SK-N-SH (cell line): ENCODE measurements at regions not wholly inside any gene's neighbourhood (a gene's known extent, or its start where the extent isn't known, plus 50 kb on each side); places are given as distances from the start of the nearest gene placed in this dataset.

Experiments
- CTCF ChIA-PET: fragments of 300-600, 350-600 bp; formaldehyde crosslinking; extraction: SDS; loops from one replicate; lab custom pipeline; 2021; lab: Yijun Ruan, JAX
- POLR2A ChIA-PET: fragments of 350-600 bp; sonication (Branson Sonifier 250); formaldehyde crosslinking; extraction: SDS; loops from one replicate; lab custom pipeline; 2020; ENCODE audit warnings: antibody characterized with exemption, inconsistent platforms; lab: Yijun Ruan, JAX
- DNase-seq: peaks from one replicate; pipeline ENCODE4 v3.0.0; 2012
- H2AFZ ChIP-seq: fragments of 200-600 bp; sonication (generic); 2 replicates; pipeline ENCODE4 v1.8.1; 2016; ENCODE audit warnings: antibody characterized with exemption, mild to moderate bottlenecking, low read depth
- H3F3A ChIP-seq: fragments of 200-600 bp; sonication (generic); replicated peaks from 2 replicates; pipeline ENCODE3; 2016; ENCODE audit warnings: antibody characterized with exemption, mild to moderate bottlenecking; ENCODE audit not compliant: insufficient read depth
- H3K27ac ChIP-seq, 2 experiments: fragments of 200-500 bp in 1 of 2; fragments of 200-600 bp in 1 of 2; sonication (Bioruptor generic) in 1 of 2; sonication (generic), shearing (Covaris generic) in 1 of 2; 2 replicates each; pipeline versions ENCODE4 v1.5.1 to v1.6.1; 2014 to 2016; ENCODE audit warnings: low read depth in 2 of 2, inconsistent platforms in 1 of 2, low read length in 1 of 2, mild to moderate bottlenecking in 1 of 2, mixed read lengths in 1 of 2
- H3K27me3 ChIP-seq: fragments of 200-600 bp; sonication (generic), shearing (Covaris generic); 2 replicates; pipeline ENCODE4 v1.6.1; 2016; ENCODE audit warnings: mixed run types; ENCODE audit not compliant: insufficient read depth
- H3K36me3 ChIP-seq, 2 experiments: fragments of 200-500 bp in 1 of 2; fragments of 200-600 bp in 1 of 2; sonication (Bioruptor generic) in 1 of 2; sonication (generic) in 1 of 2; replicated peaks in 1 of 2; 2 replicates each; pipeline versions ENCODE3 to v1.5.1; 2014 to 2016; ENCODE audit warnings: low read length in 1 of 2, mild to moderate bottlenecking in 1 of 2; ENCODE audit not compliant: insufficient read depth in 2 of 2, control insufficient read depth in 1 of 2
- H3K4me1 ChIP-seq, 2 experiments: fragments of 200-500 bp in 1 of 2; fragments of 200-600 bp in 1 of 2; sonication (Bioruptor generic) in 1 of 2; sonication (generic), shearing (Covaris generic) in 1 of 2; 2 replicates each; pipeline versions ENCODE4 v1.5.1 to v1.6.1; 2014 to 2016; ENCODE audit warnings: low read depth in 1 of 2, low read length in 1 of 2, mixed run types in 1 of 2; ENCODE audit not compliant: insufficient read depth in 2 of 2, control insufficient read depth in 1 of 2
- H3K4me2 ChIP-seq: fragments of 200-600 bp; sonication (generic), shearing (Covaris generic); 2 replicates; pipeline ENCODE4 v1.6.1; 2017; ENCODE audit warnings: mixed run types
- H3K4me3 ChIP-seq, 2 experiments: fragments of 200-500 bp in 1 of 2; fragments of 200-600 bp in 1 of 2; sonication (Bioruptor generic) in 1 of 2; sonication (generic), shearing (Covaris generic) in 1 of 2; 2 replicates each; pipeline versions ENCODE4 v1.5.1 to v1.8.1; 2014 to 2016; ENCODE audit warnings: low read depth in 2 of 2, inconsistent platforms in 1 of 2, low read length in 1 of 2, mild to moderate bottlenecking in 1 of 2, mixed read lengths in 1 of 2, moderate library complexity in 1 of 2
- H3K79me2 ChIP-seq: fragments of 200-600 bp; sonication (generic); 2 replicates; pipeline ENCODE4 v1.8.1; 2017; ENCODE audit warnings: mild to moderate bottlenecking; ENCODE audit not compliant: insufficient read depth
- H3K9ac ChIP-seq: fragments of 200-600 bp; sonication (generic); 2 replicates; pipeline ENCODE4 v1.6.1; 2017; ENCODE audit warnings: mixed run types
- H3K9me2 ChIP-seq: fragments of 200-600 bp; sonication (generic); 2 replicates; pipeline ENCODE4 v1.6.1; 2017; ENCODE audit warnings: mixed run types
- H3K9me3 ChIP-seq: fragments of 200-600 bp; sonication (generic); 2 replicates; pipeline ENCODE4 v1.6.1; 2017; ENCODE audit warnings: mixed run types, mild to moderate bottlenecking, moderate library complexity
- H4K20me1 ChIP-seq: fragments of 200-600 bp; sonication (generic); 2 replicates; pipeline ENCODE4 v1.6.1; 2017; ENCODE audit warnings: mild to moderate bottlenecking, mixed run types; ENCODE audit not compliant: insufficient read depth
- CHD2 ChIP-seq: fragments of 150-350 bp; IDR thresholded peaks from 2 replicates; pipeline ENCODE4 v1.6.1; 2018; ENCODE audit warnings: low read length; ENCODE audit not compliant: partially characterized antibody
- EP300 ChIP-seq, 2 experiments: IDR thresholded peaks; 2 replicates each; pipeline versions ENCODE4 v1.4.0 to v1.6.1; 2012; ENCODE audit warnings: borderline replicate concordance in 1 of 2, low read depth in 1 of 2, low read length in 1 of 2
- EZH2phosphoT487 ChIP-seq: fragments of 200-600 bp; sonication (generic); IDR thresholded peaks from 2 replicates; pipeline ENCODE4 v1.6.1; 2017; ENCODE audit warnings: low read depth, mixed run types, mild to moderate bottlenecking, antibody characterized with exemption, moderate library complexity, borderline replicate concordance
- MXI1 ChIP-seq: IDR thresholded peaks from 2 replicates; pipeline ENCODE4 v1.6.1; 2012; ENCODE audit warnings: mild to moderate bottlenecking, low read depth, low read length, improper control_type of control experiment
- NFIC ChIP-seq: IDR thresholded peaks from 2 replicates; pipeline ENCODE4 v1.4.0; 2012; ENCODE audit warnings: borderline replicate concordance
- POLR2AphosphoS5 ChIP-seq: IDR thresholded peaks from 2 replicates; pipeline ENCODE4 v1.6.1; 2012; ENCODE audit warnings: low read depth, low read length
- RAD21 ChIP-seq: IDR thresholded peaks from 2 replicates; pipeline ENCODE4 v1.6.1; 2012; ENCODE audit warnings: mild to moderate bottlenecking, low read length
- RCOR1 ChIP-seq: fragments of 150-350 bp; IDR thresholded peaks from 2 replicates; pipeline ENCODE4 v1.6.1; 2017; ENCODE audit warnings: antibody characterized with exemption, low read length
- RFX5 ChIP-seq: IDR thresholded peaks from 2 replicates; pipeline ENCODE4 v1.6.1; 2012; ENCODE audit warnings: mild to moderate bottlenecking, improper control_type of control experiment, low read length
- RXRA ChIP-seq: IDR thresholded peaks from 2 replicates; pipeline ENCODE4 v1.4.0; 2012; ENCODE audit warnings: low read depth, mild to moderate bottlenecking, borderline replicate concordance
- TCF12 ChIP-seq: IDR thresholded peaks from 2 replicates; pipeline ENCODE4 v1.4.0; 2012
- TEAD4 ChIP-seq: IDR thresholded peaks from 2 replicates; pipeline ENCODE4 v1.4.0; 2012; ENCODE audit warnings: mild to moderate bottlenecking, borderline replicate concordance; ENCODE audit not compliant: insufficient read depth
- WGBS: methylation state at CpG from one replicate; pipeline ENCODE4 v1.1.6; 2017; ENCODE audit warnings: low lambda C conversion rate; 5-methylcytosine and 5-hydroxymethylcytosine counted together
- TF ChIP-seq, protein P1 (sequence below): fragments of 150-350 bp; IDR thresholded peaks from 2 replicates; pipeline ENCODE4 v1.6.1; 2016; ENCODE audit warnings: mild to moderate bottlenecking, low read depth, low read length
- TF ChIP-seq, protein P2 (sequence below): IDR thresholded peaks from 2 replicates; pipeline ENCODE4; 2012
- TF ChIP-seq, protein P3 (sequence below): IDR thresholded peaks from 2 replicates; pipeline ENCODE4 v1.4.0; 2012; ENCODE audit warnings: low read depth, borderline replicate concordance
- TF ChIP-seq, protein P4 (sequence below): IDR thresholded peaks from 2 replicates; pipeline ENCODE4 v1.6.1; 2012; ENCODE audit warnings: mild to moderate bottlenecking, low read depth, low read length, moderate library complexity
- TF ChIP-seq, protein P5 (sequence below): IDR thresholded peaks from 2 replicates; pipeline ENCODE4 v1.4.0; 2012; ENCODE audit warnings: low read depth, borderline replicate concordance
- TF ChIP-seq, protein P6 (sequence below): IDR thresholded peaks from 2 replicates; pipeline ENCODE4 v1.4.0; 2012; ENCODE audit warnings: low read depth

DNA sequence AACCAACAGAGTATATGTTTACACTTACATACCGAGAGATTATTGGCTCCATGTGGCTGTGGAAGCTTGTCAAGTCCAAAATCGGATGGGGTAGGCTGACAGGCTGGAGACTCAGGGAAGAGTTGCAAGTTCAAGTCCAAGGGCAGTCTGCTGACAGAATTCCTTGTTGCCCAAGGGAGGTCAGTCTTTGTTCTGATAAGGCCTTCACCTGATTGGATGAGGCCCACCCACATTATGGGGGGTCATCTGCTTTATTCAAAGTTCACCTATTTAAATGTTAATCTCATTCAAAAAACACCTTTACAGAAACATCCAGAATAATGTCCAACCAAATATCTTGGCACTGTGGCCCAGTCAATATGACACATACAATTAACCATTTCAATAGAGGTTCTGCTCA lies 452.4 kb downstream of the KLF12 start:
- no peak overlapping the region for H3K4me3 ChIP-seq
- H3K27ac ChIP-seq, result no peak overlapping the region
- no peak overlapping the region for H2AFZ ChIP-seq
- no peak overlapping the region for H3K9ac ChIP-seq
- H3K9me2 ChIP-seq, result no peaks in the 10 kb centered on the region
- H3K4me1 ChIP-seq, result peaks cover 0 to 8% of the 10 kb centered on the region in 2 experiments; a peak in 2 of 4 replicates
- WGBS, result 97% methylated on average over 2 of the region's 2 CpGs
- no peaks in the 10 kb centered on the region for H3K36me3 ChIP-seq
- no peak for DNase-seq
- ChIA-PET CTCF (no interaction called here), POLR2A (no interaction called here)
- H3K4me2 ChIP-seq, result no peak overlapping the region
- H3F3A ChIP-seq, result no peaks in the 10 kb centered on the region
- H3K79me2 ChIP-seq, result no peaks in the 10 kb centered on the region
- no peak for TF ChIP-seq RCOR1
- TF ChIP-seq, protein P1, sequence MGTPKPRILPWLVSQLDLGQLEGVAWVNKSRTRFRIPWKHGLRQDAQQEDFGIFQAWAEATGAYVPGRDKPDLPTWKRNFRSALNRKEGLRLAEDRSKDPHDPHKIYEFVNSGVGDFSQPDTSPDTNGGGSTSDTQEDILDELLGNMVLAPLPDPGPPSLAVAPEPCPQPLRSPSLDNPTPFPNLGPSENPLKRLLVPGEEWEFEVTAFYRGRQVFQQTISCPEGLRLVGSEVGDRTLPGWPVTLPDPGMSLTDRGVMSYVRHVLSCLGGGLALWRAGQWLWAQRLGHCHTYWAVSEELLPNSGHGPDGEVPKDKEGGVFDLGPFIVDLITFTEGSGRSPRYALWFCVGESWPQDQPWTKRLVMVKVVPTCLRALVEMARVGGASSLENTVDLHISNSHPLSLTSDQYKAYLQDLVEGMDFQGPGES, result no peak
- H3K27me3 ChIP-seq, result no peaks in the 10 kb centered on the region
- H4K20me1 ChIP-seq, result no peaks in the 10 kb centered on the region
- no peaks in the 10 kb centered on the region for H3K9me3 ChIP-seq

DNA sequence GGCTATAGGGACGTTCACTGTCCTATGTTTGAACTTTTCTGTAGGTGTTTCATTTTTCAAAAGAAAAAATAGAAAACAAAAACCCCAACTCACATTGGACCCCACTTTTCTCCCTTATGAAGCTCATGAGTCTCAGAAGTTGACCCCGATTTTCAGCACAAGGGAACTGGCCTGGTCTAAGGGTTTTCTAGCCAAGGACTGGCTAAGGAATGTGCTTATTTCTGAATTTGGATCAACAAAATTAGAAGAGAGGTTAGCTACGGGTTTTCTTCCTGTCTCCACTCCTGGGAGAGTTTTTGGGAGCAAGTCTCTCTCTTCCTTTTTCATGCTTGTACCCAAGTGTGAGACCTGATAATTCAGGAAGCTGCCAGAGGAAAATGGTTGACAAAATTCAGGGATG lies 453.2 kb downstream of the KLF12 start:
- Histone ChIP-seq H3K4me1 (peaks cover 0 to 15% of the 10 kb centered on the region in 2 experiments; a peak in 2 of 4 replicates), H3K9ac (no peak overlapping the region), H3K4me3 (no peak overlapping the region), H4K20me1 (no peaks in the 10 kb centered on the region), H3K4me2 (no peak overlapping the region), H3K36me3 (no peaks in the 10 kb centered on the region), H3K27me3 (no peaks in the 10 kb centered on the region), H3K27ac (no peak overlapping the region), H3F3A (no peaks in the 10 kb centered on the region), H3K79me2 (no peaks in the 10 kb centered on the region), H3K9me2 (no peaks in the 10 kb centered on the region), H2AFZ (no peak overlapping the region), H3K9me3 (no peaks in the 10 kb centered on the region)
- TF ChIP-seq RFX5, result no peak
- no peak for TF ChIP-seq POLR2AphosphoS5
- no peak for TF ChIP-seq NFIC
- no peak for TF ChIP-seq TEAD4
- TF ChIP-seq, protein P2, sequence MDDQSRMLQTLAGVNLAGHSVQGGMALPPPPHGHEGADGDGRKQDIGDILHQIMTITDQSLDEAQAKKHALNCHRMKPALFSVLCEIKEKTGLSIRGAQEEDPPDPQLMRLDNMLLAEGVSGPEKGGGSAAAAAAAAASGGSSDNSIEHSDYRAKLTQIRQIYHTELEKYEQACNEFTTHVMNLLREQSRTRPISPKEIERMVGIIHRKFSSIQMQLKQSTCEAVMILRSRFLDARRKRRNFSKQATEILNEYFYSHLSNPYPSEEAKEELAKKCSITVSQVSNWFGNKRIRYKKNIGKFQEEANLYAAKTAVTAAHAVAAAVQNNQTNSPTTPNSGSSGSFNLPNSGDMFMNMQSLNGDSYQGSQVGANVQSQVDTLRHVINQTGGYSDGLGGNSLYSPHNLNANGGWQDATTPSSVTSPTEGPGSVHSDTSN, result no peak
- TF ChIP-seq RAD21, result no peak
- TF ChIP-seq RCOR1, result no peak
- TF ChIP-seq, protein P3, sequence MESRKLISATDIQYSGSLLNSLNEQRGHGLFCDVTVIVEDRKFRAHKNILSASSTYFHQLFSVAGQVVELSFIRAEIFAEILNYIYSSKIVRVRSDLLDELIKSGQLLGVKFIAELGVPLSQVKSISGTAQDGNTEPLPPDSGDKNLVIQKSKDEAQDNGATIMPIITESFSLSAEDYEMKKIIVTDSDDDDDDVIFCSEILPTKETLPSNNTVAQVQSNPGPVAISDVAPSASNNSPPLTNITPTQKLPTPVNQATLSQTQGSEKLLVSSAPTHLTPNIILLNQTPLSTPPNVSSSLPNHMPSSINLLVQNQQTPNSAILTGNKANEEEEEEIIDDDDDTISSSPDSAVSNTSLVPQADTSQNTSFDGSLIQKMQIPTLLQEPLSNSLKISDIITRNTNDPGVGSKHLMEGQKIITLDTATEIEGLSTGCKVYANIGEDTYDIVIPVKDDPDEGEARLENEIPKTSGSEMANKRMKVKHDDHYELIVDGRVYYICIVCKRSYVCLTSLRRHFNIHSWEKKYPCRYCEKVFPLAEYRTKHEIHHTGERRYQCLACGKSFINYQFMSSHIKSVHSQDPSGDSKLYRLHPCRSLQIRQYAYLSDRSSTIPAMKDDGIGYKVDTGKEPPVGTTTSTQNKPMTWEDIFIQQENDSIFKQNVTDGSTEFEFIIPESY, result no peak
- no peak for TF ChIP-seq EZH2phosphoT487
- no peak for TF ChIP-seq MXI1
- no peak for TF ChIP-seq CHD2
- no peak for TF ChIP-seq RXRA
- TF ChIP-seq EP300 (IDR thresholded peaks at IDR 0.05; ENCODE audit: borderline replicate concordance in 1 of 2, low read depth in 1 of 2, low read length in 1 of 2), result no peak
- TF ChIP-seq, protein P4, sequence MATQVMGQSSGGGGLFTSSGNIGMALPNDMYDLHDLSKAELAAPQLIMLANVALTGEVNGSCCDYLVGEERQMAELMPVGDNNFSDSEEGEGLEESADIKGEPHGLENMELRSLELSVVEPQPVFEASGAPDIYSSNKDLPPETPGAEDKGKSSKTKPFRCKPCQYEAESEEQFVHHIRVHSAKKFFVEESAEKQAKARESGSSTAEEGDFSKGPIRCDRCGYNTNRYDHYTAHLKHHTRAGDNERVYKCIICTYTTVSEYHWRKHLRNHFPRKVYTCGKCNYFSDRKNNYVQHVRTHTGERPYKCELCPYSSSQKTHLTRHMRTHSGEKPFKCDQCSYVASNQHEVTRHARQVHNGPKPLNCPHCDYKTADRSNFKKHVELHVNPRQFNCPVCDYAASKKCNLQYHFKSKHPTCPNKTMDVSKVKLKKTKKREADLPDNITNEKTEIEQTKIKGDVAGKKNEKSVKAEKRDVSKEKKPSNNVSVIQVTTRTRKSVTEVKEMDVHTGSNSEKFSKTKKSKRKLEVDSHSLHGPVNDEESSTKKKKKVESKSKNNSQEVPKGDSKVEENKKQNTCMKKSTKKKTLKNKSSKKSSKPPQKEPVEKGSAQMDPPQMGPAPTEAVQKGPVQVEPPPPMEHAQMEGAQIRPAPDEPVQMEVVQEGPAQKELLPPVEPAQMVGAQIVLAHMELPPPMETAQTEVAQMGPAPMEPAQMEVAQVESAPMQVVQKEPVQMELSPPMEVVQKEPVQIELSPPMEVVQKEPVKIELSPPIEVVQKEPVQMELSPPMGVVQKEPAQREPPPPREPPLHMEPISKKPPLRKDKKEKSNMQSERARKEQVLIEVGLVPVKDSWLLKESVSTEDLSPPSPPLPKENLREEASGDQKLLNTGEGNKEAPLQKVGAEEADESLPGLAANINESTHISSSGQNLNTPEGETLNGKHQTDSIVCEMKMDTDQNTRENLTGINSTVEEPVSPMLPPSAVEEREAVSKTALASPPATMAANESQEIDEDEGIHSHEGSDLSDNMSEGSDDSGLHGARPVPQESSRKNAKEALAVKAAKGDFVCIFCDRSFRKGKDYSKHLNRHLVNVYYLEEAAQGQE, result no peak
- TF ChIP-seq, protein P5, sequence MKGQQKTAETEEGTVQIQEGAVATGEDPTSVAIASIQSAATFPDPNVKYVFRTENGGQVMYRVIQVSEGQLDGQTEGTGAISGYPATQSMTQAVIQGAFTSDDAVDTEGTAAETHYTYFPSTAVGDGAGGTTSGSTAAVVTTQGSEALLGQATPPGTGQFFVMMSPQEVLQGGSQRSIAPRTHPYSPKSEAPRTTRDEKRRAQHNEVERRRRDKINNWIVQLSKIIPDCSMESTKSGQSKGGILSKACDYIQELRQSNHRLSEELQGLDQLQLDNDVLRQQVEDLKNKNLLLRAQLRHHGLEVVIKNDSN, result no peak
- no peak for TF ChIP-seq TCF12
- TF ChIP-seq, protein P6, sequence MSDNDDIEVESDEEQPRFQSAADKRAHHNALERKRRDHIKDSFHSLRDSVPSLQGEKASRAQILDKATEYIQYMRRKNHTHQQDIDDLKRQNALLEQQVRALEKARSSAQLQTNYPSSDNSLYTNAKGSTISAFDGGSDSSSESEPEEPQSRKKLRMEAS, result no peak
- no peak for DNase-seq
- WGBS, result 89% methylated on average over 3 of the region's 3 CpGs
- POLR2A ChIA-PET, result no interaction called here
- CTCF ChIA-PET, result no interaction called here
